ENCODE measurements at regions not wholly inside any gene's neighbourhood (a gene's known extent, or its start where the extent isn't known, plus 50 kb on each side); places are given as distances from the start of the nearest gene placed in this dataset.

DNA sequence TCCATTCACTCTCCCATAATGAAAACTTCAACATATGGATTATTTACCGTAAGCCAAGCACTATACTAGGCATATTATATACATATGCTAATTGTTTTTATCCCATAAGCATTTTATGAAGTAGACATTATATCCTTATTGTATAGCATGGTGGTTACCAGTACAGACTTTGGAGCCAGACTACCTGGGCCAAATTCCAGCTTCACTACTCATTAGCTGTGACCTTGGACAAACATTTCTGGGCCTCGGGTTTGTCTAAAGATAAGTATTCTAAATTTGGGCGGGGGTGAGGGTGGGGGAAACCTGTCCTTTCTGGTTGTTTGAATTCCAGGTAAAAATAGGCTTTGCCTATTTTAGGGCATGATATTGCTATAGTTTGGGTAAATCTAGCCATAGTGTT lies 66.5 kb upstream of the P2RY1 start:
- Histone ChIP-seq H4K20me1 (ENCODE audit: control insufficient read depth, insufficient read depth) (no peaks in the 10 kb centered on the region), H3K27ac (ENCODE audit: control insufficient read depth, insufficient read depth) (no peak overlapping the region), H3K36me3 (ENCODE audit: control insufficient read depth in 2 of 2, insufficient read depth in 2 of 2, low read length in 1 of 2) (no peaks in the 10 kb centered on the region), H3K79me2 (ENCODE audit: control insufficient read depth, insufficient read depth, low read length) (no peaks in the 10 kb centered on the region), H3K4me2 (ENCODE audit: control insufficient read depth, insufficient read depth) (no peak overlapping the region), H3K4me3 (no peak overlapping the region), H2AFZ (ENCODE audit: control insufficient read depth, low read depth, low read length) (no peak overlapping the region), H3K9ac (ENCODE audit: control insufficient read depth, insufficient read depth, low read length) (no peak overlapping the region), H3K27me3 (replicated peaks in 1 of 2; ENCODE audit: control insufficient read depth in 2 of 2, insufficient read depth in 2 of 2, low read length in 1 of 2) (no peaks in the 10 kb centered on the region), H3K9me3 (replicated peaks; ENCODE audit: control insufficient read depth, insufficient read depth, low read length) (no peaks in the 10 kb centered on the region; the same call in 1 of the 3 replicates), H3K4me1 (ENCODE audit: control insufficient read depth, insufficient read depth, low read length) (no peaks in the 10 kb centered on the region)
- ChIA-PET CTCF (no interaction called here), SMC1A (ENCODE audit: uncharacterized antibody, unreplicated experiment) (no interaction called here), RAD21 (ENCODE audit: unreplicated experiment) (no interaction called here), POLR2A (no interaction called here)
- intact Hi-C loops (cut with micrococcal nuclease; ENCODE audit: unreplicated experiment) (no loop called here), in situ Hi-C loops (cut with MboI) (no loop called here)
- DNase-seq (ENCODE audit: low read depth, low spot score) (no peak), FAIRE-seq (no peak), ATAC-seq (no peak)
- 44% methylated on average over 3 of the region's 3 CpGs for WGBS (ENCODE audit: insufficient coverage, insufficient replicate concordance, low lambda C conversion rate, missing lambda C conversion rate)
- TF ChIP-seq, protein P1, sequence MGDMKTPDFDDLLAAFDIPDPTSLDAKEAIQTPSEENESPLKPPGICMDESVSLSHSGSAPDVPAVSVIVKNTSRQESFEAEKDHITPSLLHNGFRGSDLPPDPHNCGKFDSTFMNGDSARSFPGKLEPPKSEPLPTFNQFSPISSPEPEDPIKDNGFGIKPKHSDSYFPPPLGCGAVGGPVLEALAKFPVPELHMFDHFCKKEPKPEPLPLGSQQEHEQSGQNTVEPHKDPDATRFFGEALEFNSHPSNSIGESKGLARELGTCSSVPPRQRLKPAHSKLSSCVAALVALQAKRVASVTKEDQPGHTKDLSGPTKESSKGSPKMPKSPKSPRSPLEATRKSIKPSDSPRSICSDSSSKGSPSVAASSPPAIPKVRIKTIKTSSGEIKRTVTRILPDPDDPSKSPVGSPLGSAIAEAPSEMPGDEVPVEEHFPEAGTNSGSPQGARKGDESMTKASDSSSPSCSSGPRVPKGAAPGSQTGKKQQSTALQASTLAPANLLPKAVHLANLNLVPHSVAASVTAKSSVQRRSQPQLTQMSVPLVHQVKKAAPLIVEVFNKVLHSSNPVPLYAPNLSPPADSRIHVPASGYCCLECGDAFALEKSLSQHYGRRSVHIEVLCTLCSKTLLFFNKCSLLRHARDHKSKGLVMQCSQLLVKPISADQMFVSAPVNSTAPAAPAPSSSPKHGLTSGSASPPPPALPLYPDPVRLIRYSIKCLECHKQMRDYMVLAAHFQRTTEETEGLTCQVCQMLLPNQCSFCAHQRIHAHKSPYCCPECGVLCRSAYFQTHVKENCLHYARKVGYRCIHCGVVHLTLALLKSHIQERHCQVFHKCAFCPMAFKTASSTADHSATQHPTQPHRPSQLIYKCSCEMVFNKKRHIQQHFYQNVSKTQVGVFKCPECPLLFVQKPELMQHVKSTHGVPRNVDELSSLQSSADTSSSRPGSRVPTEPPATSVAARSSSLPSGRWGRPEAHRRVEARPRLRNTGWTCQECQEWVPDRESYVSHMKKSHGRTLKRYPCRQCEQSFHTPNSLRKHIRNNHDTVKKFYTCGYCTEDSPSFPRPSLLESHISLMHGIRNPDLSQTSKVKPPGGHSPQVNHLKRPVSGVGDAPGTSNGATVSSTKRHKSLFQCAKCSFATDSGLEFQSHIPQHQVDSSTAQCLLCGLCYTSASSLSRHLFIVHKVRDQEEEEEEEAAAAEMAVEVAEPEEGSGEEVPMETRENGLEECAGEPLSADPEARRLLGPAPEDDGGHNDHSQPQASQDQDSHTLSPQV (IDR thresholded peaks at IDR 0.05), result no peak
- TF ChIP-seq NR2C2 (IDR thresholded peaks at IDR 0.05; ENCODE audit: borderline replicate concordance, control insufficient read depth, insufficient read length, low read depth), result no peak
- TF ChIP-seq SUPT20H (IDR thresholded peaks at IDR 0.05; ENCODE audit: borderline replicate concordance, control insufficient read depth, low read depth, low read length), result no peak
- TF ChIP-seq, protein P2, sequence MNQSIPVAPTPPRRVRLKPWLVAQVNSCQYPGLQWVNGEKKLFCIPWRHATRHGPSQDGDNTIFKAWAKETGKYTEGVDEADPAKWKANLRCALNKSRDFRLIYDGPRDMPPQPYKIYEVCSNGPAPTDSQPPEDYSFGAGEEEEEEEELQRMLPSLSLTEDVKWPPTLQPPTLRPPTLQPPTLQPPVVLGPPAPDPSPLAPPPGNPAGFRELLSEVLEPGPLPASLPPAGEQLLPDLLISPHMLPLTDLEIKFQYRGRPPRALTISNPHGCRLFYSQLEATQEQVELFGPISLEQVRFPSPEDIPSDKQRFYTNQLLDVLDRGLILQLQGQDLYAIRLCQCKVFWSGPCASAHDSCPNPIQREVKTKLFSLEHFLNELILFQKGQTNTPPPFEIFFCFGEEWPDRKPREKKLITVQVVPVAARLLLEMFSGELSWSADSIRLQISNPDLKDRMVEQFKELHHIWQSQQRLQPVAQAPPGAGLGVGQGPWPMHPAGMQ (IDR thresholded peaks at IDR 0.05; ENCODE audit: borderline replicate concordance), result no peak
- TF ChIP-seq CHD4 (IDR thresholded peaks at IDR 0.05), result no peak
- TF ChIP-seq FOS (IDR thresholded peaks at IDR 0.05; ENCODE audit: borderline replicate concordance, extremely low read depth, insufficient read length), result no peak
- TF ChIP-seq, protein P3, sequence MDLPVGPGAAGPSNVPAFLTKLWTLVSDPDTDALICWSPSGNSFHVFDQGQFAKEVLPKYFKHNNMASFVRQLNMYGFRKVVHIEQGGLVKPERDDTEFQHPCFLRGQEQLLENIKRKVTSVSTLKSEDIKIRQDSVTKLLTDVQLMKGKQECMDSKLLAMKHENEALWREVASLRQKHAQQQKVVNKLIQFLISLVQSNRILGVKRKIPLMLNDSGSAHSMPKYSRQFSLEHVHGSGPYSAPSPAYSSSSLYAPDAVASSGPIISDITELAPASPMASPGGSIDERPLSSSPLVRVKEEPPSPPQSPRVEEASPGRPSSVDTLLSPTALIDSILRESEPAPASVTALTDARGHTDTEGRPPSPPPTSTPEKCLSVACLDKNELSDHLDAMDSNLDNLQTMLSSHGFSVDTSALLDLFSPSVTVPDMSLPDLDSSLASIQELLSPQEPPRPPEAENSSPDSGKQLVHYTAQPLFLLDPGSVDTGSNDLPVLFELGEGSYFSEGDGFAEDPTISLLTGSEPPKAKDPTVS (IDR thresholded peaks at IDR 0.05; ENCODE audit: low read depth, low read length), result no peak
- TF ChIP-seq RUNX3 (IDR thresholded peaks at IDR 0.05; ENCODE audit: low read length), result no peak
- TF ChIP-seq TCF3 (IDR thresholded peaks at IDR 0.05; ENCODE audit: borderline replicate concordance, insufficient read depth, low read depth, low read length), result no peak
- TF ChIP-seq SPI1 (IDR thresholded peaks at IDR 0.05; ENCODE audit: borderline replicate concordance, insufficient read depth, low read depth, low read length), result no peak
- BruUV-seq (replicated peaks), result no TSS peak
